Heart left ventricle (tissue), 16 donors: ENCODE measurements at regions not wholly inside any gene's neighbourhood (a gene's known extent, or its start where the extent isn't known, plus 50 kb on each side); places are given as distances from the start of the nearest gene placed in this dataset.

Source experiments
- ATAC-seq, 4 donors: fragments of 200-7000 bp; cut with Tn5 transposase; one replicate each; pipeline ENCODE4 v1.9.1; 2020 to 2022; ENCODE audit warnings: moderate library complexity in 4 of 4, mild to moderate bottlenecking in 3 of 4, moderate number of reproducible peaks in 1 of 4
- DNase-seq, 5 donors: peaks; one replicate each; pipeline ENCODE4 v3.0.0-alpha.2; 2020
- H3K27ac ChIP-seq, 12 donors: fragments of 200-600 bp; sonication (generic) in 4 of 12; one replicate each; pipeline versions ENCODE4 v1.5.0 to v1.8.0; 2016 to 2022; ENCODE audit warnings: mild to moderate bottlenecking in 2 of 12
- H3K27me3 ChIP-seq, 9 donors: fragments of 200-600 bp; sonication (generic) in 2 of 9; one replicate each; pipeline versions ENCODE4 v1.5.1 to v1.8.0; 2016 to 2022; ENCODE audit warnings: mild to moderate bottlenecking in 3 of 9
- H3K36me3 ChIP-seq, 9 donors: fragments of 200-600 bp; sonication (generic) in 2 of 9; one replicate each; pipeline versions ENCODE4 v1.5.0 to v1.8.0; 2018 to 2022; ENCODE audit warnings: mild to moderate bottlenecking in 2 of 9
- H3K4me1 ChIP-seq, 12 donors: fragments of 200-600 bp; sonication (generic) in 4 of 12; one replicate each; pipeline versions ENCODE4 v1.5.0 to v1.8.0; 2016 to 2022; ENCODE audit warnings: mild to moderate bottlenecking in 3 of 12
- H3K4me3 ChIP-seq, 12 donors: fragments of 200-600 bp; sonication (generic) in 4 of 12; one replicate each; pipeline versions ENCODE4 v1.5.0 to v1.8.0; 2017 to 2022; ENCODE audit warnings: mild to moderate bottlenecking in 9 of 12, moderate library complexity in 4 of 12
- H3K9me3 ChIP-seq, 12 donors: fragments of 200-600 bp; sonication (generic) in 4 of 12; one replicate each; pipeline versions ENCODE4 v1.5.0 to v1.8.0; 2016 to 2022; ENCODE audit warnings: mild to moderate bottlenecking in 1 of 12
- POLR2A ChIP-seq, 2 donors: fragments of 450-650 bp; IDR thresholded peaks; one replicate each; pipeline ENCODE4 v1.6.1; 2017; ENCODE audit warnings: antibody characterized with exemption in 2 of 2, mild to moderate bottlenecking in 2 of 2, moderate library complexity in 2 of 2
- WGBS, 4 donors: extraction: QIAGEN DNeasy Blood & Tissue Kit in 2 of 4; methylation state at CpG; one replicate each; pipeline versions ENCODE4 v1.1.5 to v1.1.7; 2013 to 2018; 5-methylcytosine and 5-hydroxymethylcytosine counted together
- intact Hi-C, 10 donors: fragments of 100-400 bp; cut with DNase I; formaldehyde crosslinking; loops; one replicate each; pipeline versions ENCODE4 v1.11.1 to v1.14.2; 2022
- TF ChIP-seq, protein P1 (sequence below), 12 donors: fragments of 200-600 bp; sonication (generic) in 4 of 12; IDR thresholded peaks; one replicate each; pipeline versions ENCODE4 v1.5.0 to v1.8.0; 2018 to 2022; ENCODE audit warnings: antibody characterized with exemption in 12 of 12, mild to moderate bottlenecking in 5 of 12
- donor health status: ischemic (EF 13 %, LVEDD 7.1; RV severe dilation, severe dysfunction).
- donor health status: healthy with polysubstance abuse.
- donor health status: DM: no; HTN: yes; CAD: no.
- donor health status: DM: no; HTN: no; CAD: no.
- donor health status: ischemic (EF 25% LVEDD 6.9; RV normal size, moderate dysfunction).
- donor health status: ischemic (EF 25% LVEDD 5.7; RV mildly dilated, moderate dysfunction).
- donor health status: healthy.
- donor health status: DM: yes; HTN: yes; CAD: no.
- donor health status: ischemic (EF 35%, LVEDD 5.7; RV mildly dilated, moderate dysfunction).
- donor health status: nonischemic (EF 11% LVEDD 7.7; RV severe dilation, severe dysfunction).
- donor health status: DM: yes; HTN: yes; CAD: no.
- donor health status: PGD.
- donor health status: ischemic (EF 29% LVEDD 5.4; RV normal size, mild dysfunction).
- donor health status: nonischemic (EF 23%, LVEDD 6.1; RV moderate dilation, normal function).

DNA sequence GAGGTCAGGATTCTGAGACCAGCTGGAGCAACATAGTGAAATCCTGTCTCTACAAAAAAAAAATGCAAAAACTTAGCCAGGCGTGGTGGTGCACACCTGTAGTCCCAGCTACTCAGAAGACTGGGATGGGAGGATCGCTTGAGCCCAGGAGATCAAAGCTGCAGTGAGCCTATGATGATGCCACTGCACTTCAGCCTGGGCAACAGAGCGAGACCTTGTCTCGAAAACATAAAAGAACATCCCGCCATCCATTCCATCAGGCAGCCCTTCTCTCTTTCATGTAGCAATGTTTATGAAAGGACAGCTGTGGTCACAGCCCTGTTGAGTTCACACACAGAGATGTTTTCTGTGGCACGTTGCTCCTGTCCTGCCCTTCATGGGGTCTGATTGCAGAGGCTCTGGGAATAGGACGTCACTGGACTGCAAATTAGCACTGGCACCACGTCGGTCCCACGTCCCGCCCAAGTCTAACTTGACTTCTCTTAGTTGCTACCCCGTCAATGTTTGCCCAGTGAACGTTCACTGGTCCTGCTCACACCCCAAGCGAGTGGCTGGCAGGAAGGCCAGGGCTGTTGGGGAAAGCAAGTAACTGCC is 64.5 kb upstream of the MYL10 start:
- peaks cover 0 to 12% (median 4%) of the 10 kb centered on the region in 12 donors for H3K4me1 ChIP-seq
- 82 to 88% (median 86%) methylated on average over 14 of the region's 14 CpGs for WGBS, 4 donors
- no peak overlapping the region for H3K27ac ChIP-seq
- DNase-seq (no peak), ATAC-seq (no peak)
- intact Hi-C loops = loop anchor here in 2 of 10 donors (2.0 to 5.0 kb wide), 2 partner anchors 115 to 119 kb away; no protein-coding TSS in a partner anchor
- TF ChIP-seq, protein P1, sequence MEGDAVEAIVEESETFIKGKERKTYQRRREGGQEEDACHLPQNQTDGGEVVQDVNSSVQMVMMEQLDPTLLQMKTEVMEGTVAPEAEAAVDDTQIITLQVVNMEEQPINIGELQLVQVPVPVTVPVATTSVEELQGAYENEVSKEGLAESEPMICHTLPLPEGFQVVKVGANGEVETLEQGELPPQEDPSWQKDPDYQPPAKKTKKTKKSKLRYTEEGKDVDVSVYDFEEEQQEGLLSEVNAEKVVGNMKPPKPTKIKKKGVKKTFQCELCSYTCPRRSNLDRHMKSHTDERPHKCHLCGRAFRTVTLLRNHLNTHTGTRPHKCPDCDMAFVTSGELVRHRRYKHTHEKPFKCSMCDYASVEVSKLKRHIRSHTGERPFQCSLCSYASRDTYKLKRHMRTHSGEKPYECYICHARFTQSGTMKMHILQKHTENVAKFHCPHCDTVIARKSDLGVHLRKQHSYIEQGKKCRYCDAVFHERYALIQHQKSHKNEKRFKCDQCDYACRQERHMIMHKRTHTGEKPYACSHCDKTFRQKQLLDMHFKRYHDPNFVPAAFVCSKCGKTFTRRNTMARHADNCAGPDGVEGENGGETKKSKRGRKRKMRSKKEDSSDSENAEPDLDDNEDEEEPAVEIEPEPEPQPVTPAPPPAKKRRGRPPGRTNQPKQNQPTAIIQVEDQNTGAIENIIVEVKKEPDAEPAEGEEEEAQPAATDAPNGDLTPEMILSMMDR (IDR thresholded peaks at IDR 0.05) = no peak
- TF ChIP-seq POLR2A (IDR thresholded peaks at IDR 0.05) = no peak
- H3K27me3 ChIP-seq = peaks cover 0 to 10% (median 0%) of the 10 kb centered on the region in 9 donors
- no peak overlapping the region for H3K4me3 ChIP-seq
- no peaks in the 10 kb centered on the region for H3K36me3 ChIP-seq
- H3K9me3 ChIP-seq = no peaks in the 10 kb centered on the region

DNA sequence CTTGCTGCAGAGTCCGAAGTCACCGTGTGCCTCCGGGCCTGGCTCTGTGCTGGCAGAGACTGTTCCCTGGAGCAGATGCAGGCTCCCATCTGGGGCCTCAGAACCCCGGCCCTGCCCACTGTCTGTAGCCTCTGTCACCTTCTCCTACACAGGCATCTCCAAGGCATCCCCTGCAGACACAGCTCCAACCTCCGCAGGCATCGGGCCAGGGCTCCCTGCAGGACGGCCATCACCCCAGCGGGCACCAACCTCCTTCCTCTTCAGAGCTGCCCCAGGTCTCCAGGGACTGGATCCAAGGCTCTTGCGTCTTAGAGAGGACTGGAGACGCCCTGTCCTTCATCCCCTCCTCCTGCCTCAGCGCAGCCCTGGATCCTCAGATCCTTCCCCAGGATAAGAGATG is 69.9 kb upstream of the MYL10 start:
- Histone ChIP-seq H3K36me3 (no peaks in the 10 kb centered on the region), H3K4me3 (no peak overlapping the region), H3K4me1 (no peaks in the 10 kb centered on the region), H3K27ac (no peak overlapping the region), H3K9me3 (no peaks in the 10 kb centered on the region), H3K27me3 (peaks cover 0 to 17% (median 0%) of the 10 kb centered on the region in 9 donors)
- TF ChIP-seq POLR2A (IDR thresholded peaks at IDR 0.05) = no peak
- TF ChIP-seq, protein P1 (IDR thresholded peaks at IDR 0.05) = no peak
- DNase-seq (no peak), ATAC-seq (no peak)
- intact Hi-C loops = no loop called here
- 65 to 78% (median 75%) methylated on average over 11 of the region's 11 CpGs for WGBS, 4 donors

DNA sequence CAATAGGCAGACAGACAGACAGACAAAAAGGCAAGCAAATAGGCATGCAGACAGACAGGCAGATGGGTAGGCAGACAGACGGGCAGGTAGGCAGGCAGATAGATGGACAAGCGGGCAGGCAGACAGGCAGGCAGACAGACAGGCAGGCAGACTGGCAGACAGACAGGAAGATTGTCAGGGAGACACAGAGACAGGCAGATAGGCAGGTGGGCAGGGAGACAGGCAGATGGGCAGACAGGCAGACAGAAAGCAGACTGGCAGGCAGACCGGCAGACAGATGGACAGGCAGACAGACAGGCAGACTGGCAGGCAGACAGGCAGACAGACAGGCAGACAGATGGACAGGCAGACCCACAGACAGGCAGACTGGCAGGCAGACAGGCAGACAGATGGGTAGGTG is 70.3 kb upstream of the MYL10 start:
- no peak for DNase-seq

More for the DNA sequence above, 70.3 kb upstream of the MYL10 start:
- intact Hi-C loops = no loop called here
- no peak for ATAC-seq
- Histone ChIP-seq H3K36me3 (no peaks in the 10 kb centered on the region), H3K4me3 (no peak overlapping the region), H3K9me3 (no peaks in the 10 kb centered on the region), H3K27me3 (peaks cover 0 to 17% (median 0%) of the 10 kb centered on the region in 9 donors), H3K27ac (no peak overlapping the region), H3K4me1 (no peaks in the 10 kb centered on the region)
- WGBS, 4 donors = 78 to 81% (median 80%) methylated on average over 3 of the region's 3 CpGs
- TF ChIP-seq, protein P1 (IDR thresholded peaks at IDR 0.05) = no peak
- TF ChIP-seq POLR2A (IDR thresholded peaks at IDR 0.05) = no peak
